GM13976 (cell line): ENCODE measurements at regions not wholly inside any gene's neighbourhood (a gene's known extent, or its start where the extent isn't known, plus 50 kb on each side); places are given as distances from the start of the nearest gene placed in this dataset.

Experiments
- DNase-seq: peaks from one replicate; pipeline ENCODE4 v3.0.0; 2012; ENCODE audit warnings: low spot score
- CTCF ChIP-seq: IDR thresholded peaks from 2 replicates; pipeline ENCODE4 v1.5.1; 2012; ENCODE audit warnings: borderline replicate concordance, mild to moderate bottlenecking; ENCODE audit not compliant: insufficient read depth; ENCODE audit errors: extremely low read depth, missing control alignments, control extremely low read depth
- in situ Hi-C: fragments of 300-500 bp; cut with MboI; formaldehyde crosslinking; loops from one replicate; pipeline ENCODE4 v1.12.0; 2022; ENCODE audit warnings: low sequenced_read_pairs, mixed read lengths, inconsistent platforms; ENCODE audit not compliant: unreplicated experiment

GRCh38 chr10:33759191-33759590 lies 424.7 kb upstream of the NRP1 start:
- DNase-seq = no peak
- in situ Hi-C loops = no loop called here
- no peak for TF ChIP-seq CTCF

- no peak for TF ChIP-seq CTCF
- in situ Hi-C loops = no loop called here
- no peak for DNase-seq
Measured at GRCh38 chr10:33758299-33758698, 423.8 kb upstream of the NRP1 start.

- no peak for DNase-seq
- TF ChIP-seq CTCF = no peak
- in situ Hi-C loops = no loop called here
Measured at GRCh38 chr10:33754052-33754451, 419.6 kb upstream of the NRP1 start.

- TF ChIP-seq CTCF = no peak
- in situ Hi-C loops = no loop called here
- no peak for DNase-seq
Measured at GRCh38 chr10:33753389-33753788, 418.9 kb upstream of the NRP1 start.

GRCh38 chr10:33749790-33750189 lies 415.3 kb upstream of the NRP1 start:
- in situ Hi-C loops = no loop called here
- no peak for TF ChIP-seq CTCF
- no peak for DNase-seq

- no peak for DNase-seq
- no peak for TF ChIP-seq CTCF
Measured at GRCh38 chr10:33749067-33749735, 414.7 kb upstream of the NRP1 start.

More at GRCh38 chr10:33749067-33749735, 414.7 kb upstream of the NRP1 start:
- in situ Hi-C loops = no loop called here
